ENCODE measurements at regions not wholly inside any gene's neighbourhood (a gene's known extent, or its start where the extent isn't known, plus 50 kb on each side); places are given as distances from the start of the nearest gene placed in this dataset.

DNA sequence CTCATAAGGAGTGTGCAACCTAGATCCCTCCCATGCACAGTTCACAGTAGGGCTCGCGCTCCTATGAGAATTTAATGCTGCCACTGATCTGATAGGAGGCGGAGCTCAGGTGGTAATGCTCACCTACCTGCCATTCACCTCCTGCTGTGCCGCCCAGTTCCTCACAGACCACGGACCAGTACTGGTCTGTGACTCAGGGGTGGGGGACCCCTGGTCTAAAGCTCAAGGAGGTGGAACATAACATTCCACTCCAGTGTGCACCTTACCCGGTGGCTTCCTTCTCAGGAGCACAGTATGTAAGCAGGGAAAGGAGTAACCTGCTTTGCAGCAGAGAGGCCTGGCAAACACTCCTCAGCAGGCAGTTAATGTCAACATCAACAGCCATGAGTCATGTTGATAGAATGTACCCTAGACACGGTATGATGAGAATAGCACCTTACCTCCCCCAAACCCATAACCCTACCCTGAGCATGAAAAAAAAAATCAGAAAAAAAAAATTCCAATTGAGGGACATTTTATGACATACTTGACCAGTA is 273.5 kb downstream of the FGFR2 start:
- no peaks in the 10 kb centered on the region for H3K9me2 ChIP-seq (replicated peaks; ENCODE audit: low read depth, low read length)
- no peaks in the 10 kb centered on the region for H3K36me3 ChIP-seq (ENCODE audit: insufficient read depth, low read length)
- H3K27me3 ChIP-seq (ENCODE audit: insufficient read depth, low read length, poor library complexity, severe bottlenecking), result no peaks in the 10 kb centered on the region
- TF ChIP-seq, protein P1, sequence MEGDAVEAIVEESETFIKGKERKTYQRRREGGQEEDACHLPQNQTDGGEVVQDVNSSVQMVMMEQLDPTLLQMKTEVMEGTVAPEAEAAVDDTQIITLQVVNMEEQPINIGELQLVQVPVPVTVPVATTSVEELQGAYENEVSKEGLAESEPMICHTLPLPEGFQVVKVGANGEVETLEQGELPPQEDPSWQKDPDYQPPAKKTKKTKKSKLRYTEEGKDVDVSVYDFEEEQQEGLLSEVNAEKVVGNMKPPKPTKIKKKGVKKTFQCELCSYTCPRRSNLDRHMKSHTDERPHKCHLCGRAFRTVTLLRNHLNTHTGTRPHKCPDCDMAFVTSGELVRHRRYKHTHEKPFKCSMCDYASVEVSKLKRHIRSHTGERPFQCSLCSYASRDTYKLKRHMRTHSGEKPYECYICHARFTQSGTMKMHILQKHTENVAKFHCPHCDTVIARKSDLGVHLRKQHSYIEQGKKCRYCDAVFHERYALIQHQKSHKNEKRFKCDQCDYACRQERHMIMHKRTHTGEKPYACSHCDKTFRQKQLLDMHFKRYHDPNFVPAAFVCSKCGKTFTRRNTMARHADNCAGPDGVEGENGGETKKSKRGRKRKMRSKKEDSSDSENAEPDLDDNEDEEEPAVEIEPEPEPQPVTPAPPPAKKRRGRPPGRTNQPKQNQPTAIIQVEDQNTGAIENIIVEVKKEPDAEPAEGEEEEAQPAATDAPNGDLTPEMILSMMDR (conservative IDR thresholded peaks at IDR 0.05; ENCODE audit: low read length), result no peak
- TF ChIP-seq EZH2phosphoT487 (IDR thresholded peaks at IDR 0.05; ENCODE audit: borderline replicate concordance), result no peak
- H3K4me1 ChIP-seq (ENCODE audit: insufficient read depth, low read length, poor library complexity, severe bottlenecking), result no peaks in the 10 kb centered on the region
- no peak overlapping the region for H3K4me3 ChIP-seq (ENCODE audit: low read length, poor library complexity, severe bottlenecking)
- H3K79me2 ChIP-seq (ENCODE audit: insufficient read depth, low read length), result no peaks in the 10 kb centered on the region
- H3K9ac ChIP-seq (ENCODE audit: low read depth, low read length, poor library complexity, severe bottlenecking), result no peak overlapping the region
- H3K4me2 ChIP-seq (ENCODE audit: low read depth, low read length, poor library complexity, severe bottlenecking), result no peak overlapping the region
- H3F3A ChIP-seq (ENCODE audit: low read depth), result no peaks in the 10 kb centered on the region
- H2AFZ ChIP-seq (ENCODE audit: low read length), result no peak overlapping the region
- H3K9me3 ChIP-seq (ENCODE audit: insufficient read depth, low read depth, low read length), result no peaks in the 10 kb centered on the region
- H4K20me1 ChIP-seq (ENCODE audit: insufficient read depth, low read length, poor library complexity, severe bottlenecking), result no peaks in the 10 kb centered on the region

DNA sequence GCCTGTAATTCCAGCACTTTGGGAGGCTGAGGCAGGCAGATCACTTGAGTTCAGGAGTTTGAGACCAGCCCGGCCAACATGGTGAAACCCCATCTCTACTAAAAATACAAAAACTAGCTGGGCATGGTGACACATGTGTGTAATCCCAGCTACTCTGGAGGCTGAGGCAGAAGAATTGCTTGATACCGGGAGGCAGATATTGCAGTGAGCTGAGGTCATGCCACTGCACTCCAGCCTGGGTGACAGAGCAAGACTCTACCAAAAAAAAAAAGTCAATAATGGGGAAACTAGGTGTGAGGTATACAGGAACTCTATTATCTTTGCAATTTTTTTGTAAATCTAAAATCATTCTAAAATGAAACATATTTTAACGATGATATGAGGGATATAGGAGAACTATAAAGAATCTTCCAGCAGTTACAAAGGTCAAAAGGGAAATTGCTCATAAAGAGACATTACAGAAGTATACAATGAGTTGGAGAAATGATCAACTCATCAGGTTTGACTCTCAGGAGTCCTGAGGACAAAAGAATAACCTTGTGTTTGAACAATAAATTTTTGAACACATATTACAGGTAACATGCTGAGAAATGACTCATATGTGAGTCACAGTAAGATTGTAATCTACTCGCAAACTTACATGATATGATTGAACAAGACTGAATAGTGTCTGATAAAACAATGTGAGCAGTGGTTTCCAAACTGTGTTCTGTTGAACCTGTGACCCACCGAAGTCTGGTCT is 272.6 kb downstream of the FGFR2 start:
- Histone ChIP-seq H3K9ac (ENCODE audit: low read depth, low read length, poor library complexity, severe bottlenecking) (no peak overlapping the region), H3K4me2 (ENCODE audit: low read depth, low read length, poor library complexity, severe bottlenecking) (no peak overlapping the region), H3K79me2 (ENCODE audit: insufficient read depth, low read length) (no peaks in the 10 kb centered on the region), H3K4me1 (ENCODE audit: insufficient read depth, low read length, poor library complexity, severe bottlenecking) (no peaks in the 10 kb centered on the region), H3F3A (ENCODE audit: low read depth) (no peaks in the 10 kb centered on the region), H3K9me2 (replicated peaks; ENCODE audit: low read depth, low read length) (no peaks in the 10 kb centered on the region), H3K27me3 (ENCODE audit: insufficient read depth, low read length, poor library complexity, severe bottlenecking) (no peaks in the 10 kb centered on the region), H2AFZ (ENCODE audit: low read length) (no peak overlapping the region), H3K36me3 (ENCODE audit: insufficient read depth, low read length) (no peaks in the 10 kb centered on the region), H3K9me3 (ENCODE audit: insufficient read depth, low read depth, low read length) (no peaks in the 10 kb centered on the region), H3K4me3 (ENCODE audit: low read length, poor library complexity, severe bottlenecking) (no peak overlapping the region), H4K20me1 (ENCODE audit: insufficient read depth, low read length, poor library complexity, severe bottlenecking) (no peaks in the 10 kb centered on the region)
- TF ChIP-seq, protein P1 (conservative IDR thresholded peaks at IDR 0.05; ENCODE audit: low read length), result no peak
- TF ChIP-seq EZH2phosphoT487 (IDR thresholded peaks at IDR 0.05; ENCODE audit: borderline replicate concordance), result no peak

DNA sequence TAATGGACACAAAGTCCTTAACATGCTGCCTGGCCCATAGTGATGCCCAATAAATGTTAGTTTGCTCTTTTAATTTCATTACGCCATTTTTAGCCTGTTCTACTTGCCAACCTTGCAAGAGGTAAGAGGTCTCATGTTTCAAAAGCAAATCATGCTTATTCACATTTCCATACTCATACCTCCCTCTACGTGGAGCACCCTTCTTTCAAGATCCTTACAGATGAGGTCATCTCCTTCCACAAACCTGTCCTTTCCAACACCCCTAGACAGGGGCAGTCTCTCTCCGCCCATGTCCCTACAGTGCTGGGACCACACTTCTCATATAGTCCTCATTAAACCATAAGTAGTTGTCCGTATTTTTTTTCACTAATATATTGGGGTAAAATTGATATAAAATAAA is 271.3 kb downstream of the FGFR2 start:
- Histone ChIP-seq H3K4me1 (ENCODE audit: insufficient read depth, low read length, poor library complexity, severe bottlenecking) (no peaks in the 10 kb centered on the region), H3K36me3 (ENCODE audit: insufficient read depth, low read length) (no peaks in the 10 kb centered on the region), H3K4me2 (ENCODE audit: low read depth, low read length, poor library complexity, severe bottlenecking) (no peak overlapping the region), H3F3A (ENCODE audit: low read depth) (no peaks in the 10 kb centered on the region), H2AFZ (ENCODE audit: low read length) (no peak overlapping the region), H4K20me1 (ENCODE audit: insufficient read depth, low read length, poor library complexity, severe bottlenecking) (no peaks in the 10 kb centered on the region), H3K79me2 (ENCODE audit: insufficient read depth, low read length) (no peaks in the 10 kb centered on the region), H3K9ac (ENCODE audit: low read depth, low read length, poor library complexity, severe bottlenecking) (no peak overlapping the region), H3K27me3 (ENCODE audit: insufficient read depth, low read length, poor library complexity, severe bottlenecking) (no peaks in the 10 kb centered on the region), H3K9me3 (ENCODE audit: insufficient read depth, low read depth, low read length) (no peaks in the 10 kb centered on the region), H3K4me3 (ENCODE audit: low read length, poor library complexity, severe bottlenecking) (no peak overlapping the region), H3K9me2 (replicated peaks; ENCODE audit: low read depth, low read length) (no peaks in the 10 kb centered on the region)
- TF ChIP-seq, protein P1 (conservative IDR thresholded peaks at IDR 0.05; ENCODE audit: low read length), result no peak
- no peak for TF ChIP-seq EZH2phosphoT487 (IDR thresholded peaks at IDR 0.05; ENCODE audit: borderline replicate concordance)
